AG04450 (cell line): ENCODE measurements at regions not wholly inside any gene's neighbourhood (a gene's known extent, or its start where the extent isn't known, plus 50 kb on each side); places are given as distances from the start of the nearest gene placed in this dataset.

Experiments
- CTCF ChIA-PET: fragments of 300-600, 350-600 bp; formaldehyde crosslinking; extraction: SDS; loops from one replicate; lab custom pipeline; 2022; ENCODE audit warnings: antibody characterized with exemption, inconsistent platforms; lab: Charles Lee
- POLR2A ChIA-PET: fragments of 350-600 bp; formaldehyde crosslinking; extraction: SDS; loops from one replicate; lab custom pipeline; 2021; ENCODE audit warnings: antibody characterized with exemption, inconsistent platforms; lab: Yijun Ruan, JAX
- DNase-seq: peaks from one replicate; pipeline ENCODE4 v3.0.0-alpha.2; 2011; ENCODE audit warnings: low read depth, low spot score
- H3K27ac ChIP-seq: one replicate; pipeline ENCODE4 v1.5.1; 2012; ENCODE audit warnings: low read depth, low read length, control low read depth
- H3K27me3 ChIP-seq: one replicate; pipeline ENCODE4 v1.6.0; 2012; ENCODE audit warnings: low read length; ENCODE audit not compliant: control insufficient read depth, insufficient read depth
- H3K4me3 ChIP-seq: 2 replicates; pipeline ENCODE4 v1.5.1; 2011; ENCODE audit warnings: mild to moderate bottlenecking, low read depth, low read length, control low read depth
- H3K9me3 ChIP-seq: 2 replicates; pipeline ENCODE4 v1.5.1; 2012; ENCODE audit warnings: low read length; ENCODE audit not compliant: control insufficient read depth, insufficient read depth
- TF ChIP-seq, protein P1 (sequence below): IDR thresholded peaks from 2 replicates; pipeline ENCODE4 v1.5.1; 2011; ENCODE audit warnings: low read depth, low read length, control low read depth, inconsistent platforms

DNA sequence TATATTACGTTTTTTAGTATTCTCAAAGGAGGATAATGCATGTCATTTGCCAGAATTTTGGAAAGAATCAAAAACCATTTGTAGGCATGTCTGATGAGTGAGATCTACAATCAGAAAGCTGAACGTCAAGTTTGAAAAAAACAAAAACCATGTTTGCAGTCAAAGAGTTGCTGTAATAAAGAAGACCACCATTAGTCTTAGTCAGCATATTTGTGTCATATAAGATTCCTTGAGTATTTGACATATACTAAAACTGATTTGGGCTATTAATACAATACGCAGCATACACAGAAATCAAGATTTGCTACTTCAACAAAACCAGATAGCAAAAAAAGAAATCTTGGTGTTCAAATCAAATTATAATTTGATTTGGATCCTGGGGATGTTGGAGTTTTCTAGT lies 247.5 kb downstream of the SAMD5 start:
- CTCF ChIA-PET = no interaction called here
- Histone ChIP-seq H3K4me3 (no peak overlapping the region), H3K9me3 (no peaks in the 10 kb centered on the region), H3K27ac (no peak overlapping the region), H3K27me3 (no peaks in the 10 kb centered on the region)
- TF ChIP-seq, protein P1, sequence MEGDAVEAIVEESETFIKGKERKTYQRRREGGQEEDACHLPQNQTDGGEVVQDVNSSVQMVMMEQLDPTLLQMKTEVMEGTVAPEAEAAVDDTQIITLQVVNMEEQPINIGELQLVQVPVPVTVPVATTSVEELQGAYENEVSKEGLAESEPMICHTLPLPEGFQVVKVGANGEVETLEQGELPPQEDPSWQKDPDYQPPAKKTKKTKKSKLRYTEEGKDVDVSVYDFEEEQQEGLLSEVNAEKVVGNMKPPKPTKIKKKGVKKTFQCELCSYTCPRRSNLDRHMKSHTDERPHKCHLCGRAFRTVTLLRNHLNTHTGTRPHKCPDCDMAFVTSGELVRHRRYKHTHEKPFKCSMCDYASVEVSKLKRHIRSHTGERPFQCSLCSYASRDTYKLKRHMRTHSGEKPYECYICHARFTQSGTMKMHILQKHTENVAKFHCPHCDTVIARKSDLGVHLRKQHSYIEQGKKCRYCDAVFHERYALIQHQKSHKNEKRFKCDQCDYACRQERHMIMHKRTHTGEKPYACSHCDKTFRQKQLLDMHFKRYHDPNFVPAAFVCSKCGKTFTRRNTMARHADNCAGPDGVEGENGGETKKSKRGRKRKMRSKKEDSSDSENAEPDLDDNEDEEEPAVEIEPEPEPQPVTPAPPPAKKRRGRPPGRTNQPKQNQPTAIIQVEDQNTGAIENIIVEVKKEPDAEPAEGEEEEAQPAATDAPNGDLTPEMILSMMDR = no peak
- DNase-seq = no peak
- POLR2A ChIA-PET = no interaction called here

DNA sequence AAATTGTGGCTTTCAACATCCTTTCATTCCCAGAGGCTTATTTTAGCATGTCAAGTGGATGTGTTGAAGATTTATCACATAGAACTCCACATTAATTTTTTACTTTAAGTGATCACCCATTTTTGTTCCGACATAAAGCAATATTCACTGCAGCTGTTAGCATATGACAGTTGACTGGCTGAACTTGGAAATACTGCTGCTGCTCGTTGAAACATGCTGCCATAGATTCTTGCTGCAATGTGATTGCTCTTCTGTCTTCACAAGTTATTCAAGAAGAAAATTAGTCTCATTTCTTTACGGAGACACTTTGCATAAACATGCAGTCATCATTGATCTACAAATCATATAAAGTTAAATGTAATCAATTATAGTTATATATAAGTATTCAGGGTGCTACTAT lies 248.4 kb downstream of the SAMD5 start:
- DNase-seq = no peak
- ChIA-PET POLR2A (no interaction called here), CTCF (no interaction called here)
- H3K9me3 ChIP-seq = no peaks in the 10 kb centered on the region
- TF ChIP-seq, protein P1 = no peak
- no peak overlapping the region for H3K27ac ChIP-seq
- H3K27me3 ChIP-seq = no peaks in the 10 kb centered on the region
- H3K4me3 ChIP-seq = no peak overlapping the region

DNA sequence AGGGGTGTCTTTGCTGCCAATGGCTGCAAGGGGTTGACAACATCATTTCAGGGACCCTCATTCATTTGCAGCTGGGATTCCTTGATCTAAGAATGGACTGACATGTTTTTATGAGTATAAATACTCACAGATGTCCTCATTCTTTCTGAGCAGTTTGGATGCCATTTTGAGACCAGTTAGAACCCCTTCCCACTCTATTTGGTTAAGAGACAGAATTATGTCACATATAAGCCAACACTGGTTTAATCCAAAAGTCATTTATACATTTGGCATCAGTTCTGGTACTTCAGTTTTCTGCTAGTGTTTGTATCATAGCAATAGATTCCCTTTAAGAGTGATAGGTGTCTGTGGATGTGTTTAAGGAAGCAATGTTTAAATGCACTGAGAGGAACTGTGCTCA lies 248.8 kb downstream of the SAMD5 start:
- H3K9me3 ChIP-seq = no peaks in the 10 kb centered on the region
- DNase-seq = no peak
- ChIA-PET POLR2A (no interaction called here), CTCF (no interaction called here)
- H3K4me3 ChIP-seq = no peak overlapping the region
- TF ChIP-seq, protein P1 = no peak
- no peaks in the 10 kb centered on the region for H3K27me3 ChIP-seq
- no peak overlapping the region for H3K27ac ChIP-seq

GRCh38 chr6:147758303-147758702 lies 249.8 kb downstream of the SAMD5 start:
- TF ChIP-seq, protein P1 = no peak
- CTCF ChIA-PET = no interaction called here

GRCh38 chr6:147759093-147759492 lies 250.6 kb downstream of the SAMD5 start:
- Histone ChIP-seq H3K27ac (no peak overlapping the region), H3K9me3 (no peaks in the 10 kb centered on the region), H3K27me3 (no peaks in the 10 kb centered on the region), H3K4me3 (no peak overlapping the region)
- POLR2A ChIA-PET = no interaction called here
- CTCF ChIA-PET = no interaction called here
- no peak for DNase-seq
- TF ChIP-seq, protein P1 = no peak

More at GRCh38 chr6:147758303-147758702, 249.8 kb downstream of the SAMD5 start:
- no peak for DNase-seq
- Histone ChIP-seq H3K27ac (no peak overlapping the region), H3K9me3 (no peaks in the 10 kb centered on the region), H3K4me3 (no peak overlapping the region), H3K27me3 (no peaks in the 10 kb centered on the region)
- POLR2A ChIA-PET = no interaction called here
